ENCODE measurements at regions not wholly inside any gene's neighbourhood (a gene's known extent, or its start where the extent isn't known, plus 50 kb on each side); places are given as distances from the start of the nearest gene placed in this dataset.

DNA sequence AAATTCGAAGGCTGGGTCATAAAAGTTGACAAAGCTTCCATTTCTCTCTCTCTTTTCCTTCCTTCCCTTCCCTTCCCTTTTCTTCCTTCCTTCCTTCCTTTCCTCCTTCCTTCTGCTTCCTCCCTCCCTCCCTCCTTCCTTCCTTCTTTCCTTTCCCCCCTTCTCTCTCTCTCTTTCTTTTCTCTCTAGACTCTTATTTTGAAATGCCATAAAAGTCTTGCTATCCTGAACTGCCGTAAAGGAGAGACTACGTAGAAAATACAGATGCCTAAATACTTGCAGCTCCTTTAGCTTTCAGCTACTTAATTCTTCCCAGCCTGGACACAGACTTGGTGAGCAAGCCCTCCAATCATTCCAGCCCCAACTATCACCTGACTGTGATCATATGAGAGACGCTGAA is 1644.4 kb downstream of the FAM181B start:
- Histone ChIP-seq H3K27me3 (ENCODE audit: insufficient read depth, low read length) (no peaks in the 10 kb centered on the region), H3K9me3 (ENCODE audit: control insufficient read depth in 1 of 2, low read length in 2 of 2) (no peaks in the 10 kb centered on the region), H3K27ac (ENCODE audit: low read depth, low read length) (no peak overlapping the region), H3K4me3 (ENCODE audit: low read length in 2 of 2) (no peak overlapping the region), H3K36me3 (ENCODE audit: insufficient read depth, low read length) (no peaks in the 10 kb centered on the region), H3K4me1 (ENCODE audit: insufficient read depth, low read length) (no peaks in the 10 kb centered on the region)
- POLR2A ChIA-PET (ENCODE audit: partially characterized antibody), result no interaction called here
- CTCF ChIA-PET (ENCODE audit: partially characterized antibody), result no interaction called here
- Mint-ChIP-seq H3K27me3 (no peaks in the 10 kb centered on the region), H3K36me3 (no peaks in the 10 kb centered on the region), H3K4me3 (no peak overlapping the region), H3K27ac (no peak overlapping the region), H3K9me3 (peaks cover 2 to 18% (median 9%) of the 10 kb centered on the region in 8 donors), H3K4me1 (no peaks in the 10 kb centered on the region)
- intact Hi-C loops (cut with micrococcal nuclease), result no loop called here
- no peak for DNase-seq

DNA sequence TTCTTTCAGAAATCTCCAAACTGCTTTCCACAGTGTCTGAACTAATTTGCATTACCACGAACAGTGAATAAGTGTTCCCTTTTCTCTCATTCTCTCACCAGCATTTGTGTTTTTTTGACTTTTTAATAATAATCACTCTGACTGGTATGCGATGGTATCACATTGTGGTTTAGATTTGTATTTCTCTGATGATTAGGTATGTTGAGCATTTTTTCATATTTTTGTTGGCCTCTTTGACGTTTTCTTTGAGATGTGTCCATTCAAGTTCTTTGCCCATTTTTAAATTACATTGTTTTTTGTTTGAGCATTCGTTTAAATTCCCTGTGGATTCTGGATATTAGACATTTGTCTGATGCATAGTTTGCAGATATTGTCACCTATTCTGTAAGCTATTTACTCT is 1639.6 kb upstream of the TENM4 start:
- CTCF ChIA-PET (ENCODE audit: partially characterized antibody), result no interaction called here
- no peak overlapping the region for H3K4me3 ChIP-seq (ENCODE audit: low read length in 2 of 2)

DNA sequence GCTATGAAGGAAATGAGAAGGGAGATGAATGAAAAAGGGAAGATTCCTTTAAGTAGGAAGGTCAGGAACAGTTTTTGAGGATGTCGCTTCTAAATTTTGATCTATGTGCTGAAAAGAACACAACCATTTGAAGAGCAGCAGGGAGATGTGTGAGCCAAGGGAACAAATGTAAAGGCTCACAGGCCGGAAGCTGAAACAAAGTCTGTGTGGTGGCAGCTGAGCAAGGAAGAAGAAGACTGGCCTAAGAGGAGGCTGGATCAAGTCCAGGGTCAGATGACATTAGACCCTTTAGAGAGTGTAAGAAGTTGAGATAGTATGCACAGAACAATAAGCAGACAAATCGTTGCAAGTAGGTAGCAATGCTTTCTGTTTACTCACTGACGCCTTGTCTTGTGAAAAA is 1631.4 kb upstream of the TENM4 start:
- ChIA-PET CTCF (ENCODE audit: partially characterized antibody) (no interaction called here), POLR2A (ENCODE audit: partially characterized antibody) (no interaction called here)
- no peaks in the 10 kb centered on the region for H3K9me3 ChIP-seq (ENCODE audit: control insufficient read depth in 1 of 2, low read length in 2 of 2)
- no peaks in the 10 kb centered on the region for H3K27me3 ChIP-seq (ENCODE audit: insufficient read depth, low read length)
- H3K4me3 ChIP-seq (ENCODE audit: low read length in 2 of 2), result no peak overlapping the region
- peak overlapping the region in 1 of 7 donors; percentile 65 for H3K27ac Mint-ChIP-seq
- no peaks in the 10 kb centered on the region for H3K36me3 Mint-ChIP-seq
- intact Hi-C loops (cut with micrococcal nuclease), result no loop called here
- H3K27me3 Mint-ChIP-seq, result no peaks in the 10 kb centered on the region
- peaks cover 2 to 22% (median 17%) of the 10 kb centered on the region in 8 donors for H3K9me3 Mint-ChIP-seq
- H3K4me1 Mint-ChIP-seq, result no peaks in the 10 kb centered on the region
- no peak for DNase-seq
- H3K27ac ChIP-seq (ENCODE audit: low read depth, low read length), result no peak overlapping the region
- no peaks in the 10 kb centered on the region for H3K36me3 ChIP-seq (ENCODE audit: insufficient read depth, low read length)
- no peaks in the 10 kb centered on the region for H3K4me1 ChIP-seq (ENCODE audit: insufficient read depth, low read length)
- no peak overlapping the region for H3K4me3 Mint-ChIP-seq

More for the DNA sequence above, 1639.6 kb upstream of the TENM4 start:
- H3K27me3 Mint-ChIP-seq, result no peaks in the 10 kb centered on the region
- no peak for DNase-seq
- H3K27ac Mint-ChIP-seq, result no peak overlapping the region
- no peaks in the 10 kb centered on the region for H3K9me3 ChIP-seq (ENCODE audit: control insufficient read depth in 1 of 2, low read length in 2 of 2)
- H3K9me3 Mint-ChIP-seq, result peaks cover 0 to 37% (median 16%) of the 10 kb centered on the region in 8 donors
- intact Hi-C loops (cut with micrococcal nuclease), result no loop called here
- no peaks in the 10 kb centered on the region for H3K36me3 Mint-ChIP-seq
- H3K27me3 ChIP-seq (ENCODE audit: insufficient read depth, low read length), result no peaks in the 10 kb centered on the region
- H3K4me1 ChIP-seq (ENCODE audit: insufficient read depth, low read length), result no peaks in the 10 kb centered on the region
- POLR2A ChIA-PET (ENCODE audit: partially characterized antibody), result no interaction called here
- no peak overlapping the region for H3K27ac ChIP-seq (ENCODE audit: low read depth, low read length)
- H3K4me1 Mint-ChIP-seq, result no peaks in the 10 kb centered on the region
- H3K4me3 Mint-ChIP-seq, result no peak overlapping the region
- H3K36me3 ChIP-seq (ENCODE audit: insufficient read depth, low read length), result no peaks in the 10 kb centered on the region

DNA sequence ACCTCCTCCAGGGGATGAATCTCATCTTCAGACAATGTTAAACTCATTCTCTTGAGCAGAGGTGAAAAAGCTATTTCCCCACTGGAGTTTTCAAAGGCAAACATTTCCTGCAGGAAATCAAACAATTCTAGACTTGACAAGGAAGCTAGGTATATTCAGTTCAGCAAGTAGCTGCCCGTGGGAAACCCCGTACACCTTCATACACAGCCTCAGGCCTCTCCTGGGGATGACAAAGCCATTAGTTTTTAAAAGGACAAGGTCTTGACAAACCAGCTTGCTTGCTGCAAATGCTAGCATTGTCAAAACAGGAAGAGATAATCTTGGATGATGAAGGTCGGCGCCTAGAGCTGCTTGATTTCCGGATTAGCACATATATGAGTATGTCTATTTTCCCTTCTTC is 1630.8 kb upstream of the TENM4 start:
- Histone ChIP-seq H3K4me3 (ENCODE audit: low read length in 2 of 2) (no peak overlapping the region), H3K27me3 (ENCODE audit: insufficient read depth, low read length) (no peaks in the 10 kb centered on the region), H3K4me1 (ENCODE audit: insufficient read depth, low read length) (no peaks in the 10 kb centered on the region), H3K36me3 (ENCODE audit: insufficient read depth, low read length) (no peaks in the 10 kb centered on the region), H3K27ac (ENCODE audit: low read depth, low read length) (no peak overlapping the region), H3K9me3 (ENCODE audit: control insufficient read depth in 1 of 2, low read length in 2 of 2) (no peaks in the 10 kb centered on the region)
- ChIA-PET CTCF (ENCODE audit: partially characterized antibody) (no interaction called here), POLR2A (ENCODE audit: partially characterized antibody) (no interaction called here)
- H3K36me3 Mint-ChIP-seq, result no peaks in the 10 kb centered on the region
- no peaks in the 10 kb centered on the region for H3K27me3 Mint-ChIP-seq
- peaks cover 2 to 22% (median 16%) of the 10 kb centered on the region in 8 donors for H3K9me3 Mint-ChIP-seq
- H3K4me1 Mint-ChIP-seq, result no peaks in the 10 kb centered on the region
- intact Hi-C loops (cut with micrococcal nuclease), result no loop called here
- DNase-seq, result no peak
- no peak overlapping the region for H3K27ac Mint-ChIP-seq
- H3K4me3 Mint-ChIP-seq, result no peak overlapping the region

DNA sequence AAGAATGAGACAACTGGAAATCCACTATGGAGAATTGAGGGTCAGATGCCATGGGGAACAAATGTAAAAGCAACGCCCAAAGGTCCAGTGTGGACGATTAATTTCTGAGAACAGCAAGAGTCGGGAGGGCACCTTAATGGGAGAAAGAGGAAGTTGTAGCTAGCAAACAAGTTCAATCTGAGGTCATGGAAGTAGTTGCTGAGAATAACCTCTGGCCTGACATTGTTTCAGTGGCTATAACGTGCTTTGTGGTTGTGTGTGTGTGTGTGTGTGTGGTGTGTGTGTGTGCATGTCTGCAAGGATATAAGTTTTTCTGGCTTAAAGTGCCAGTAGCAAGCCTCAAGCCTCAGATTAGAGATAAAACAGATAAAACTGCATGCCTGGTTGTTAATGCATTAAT is 1630.1 kb upstream of the TENM4 start:
- Mint-ChIP-seq H3K9me3 (peaks cover 2 to 20% (median 13%) of the 10 kb centered on the region in 8 donors), H3K27ac (no peak overlapping the region), H3K36me3 (no peaks in the 10 kb centered on the region), H3K4me1 (no peaks in the 10 kb centered on the region), H3K4me3 (no peak overlapping the region), H3K27me3 (no peaks in the 10 kb centered on the region)
- POLR2A ChIA-PET (ENCODE audit: partially characterized antibody), result no interaction called here
- Histone ChIP-seq H3K4me1 (ENCODE audit: insufficient read depth, low read length) (no peaks in the 10 kb centered on the region), H3K36me3 (ENCODE audit: insufficient read depth, low read length) (no peaks in the 10 kb centered on the region), H3K9me3 (ENCODE audit: control insufficient read depth in 1 of 2, low read length in 2 of 2) (no peaks in the 10 kb centered on the region), H3K4me3 (ENCODE audit: low read length in 2 of 2) (no peak overlapping the region), H3K27me3 (ENCODE audit: insufficient read depth, low read length) (no peaks in the 10 kb centered on the region), H3K27ac (ENCODE audit: low read depth, low read length) (no peak overlapping the region)
- DNase-seq, result no peak
- intact Hi-C loops (cut with micrococcal nuclease), result no loop called here
- CTCF ChIA-PET (ENCODE audit: partially characterized antibody), result no interaction called here

DNA sequence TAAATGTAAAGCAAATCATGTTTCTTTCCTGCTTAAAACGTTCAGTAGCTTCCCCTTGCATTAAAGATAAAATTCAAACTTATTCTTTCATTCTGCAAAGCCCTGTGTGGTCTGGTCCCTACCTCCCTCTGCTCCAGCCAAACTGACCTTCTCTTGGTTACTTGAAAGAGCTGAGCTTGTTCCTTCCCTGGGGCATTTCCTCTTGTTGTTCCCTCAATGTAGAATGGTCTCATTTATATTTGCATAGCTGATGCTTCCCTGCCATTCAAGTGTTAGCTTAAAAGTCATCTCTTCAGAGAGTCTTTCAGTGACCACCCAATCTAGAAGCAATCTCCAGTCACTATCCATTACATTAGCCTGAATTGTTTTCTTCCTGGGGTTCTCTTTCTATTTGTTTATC is 1618.5 kb upstream of the TENM4 start:
- intact Hi-C loops (cut with micrococcal nuclease), result no loop called here
- no peak overlapping the region for H3K27ac Mint-ChIP-seq
- H3K4me1 Mint-ChIP-seq, result no peaks in the 10 kb centered on the region
- DNase-seq, result no peak
- Histone ChIP-seq H3K36me3 (ENCODE audit: insufficient read depth, low read length) (no peaks in the 10 kb centered on the region), H3K4me1 (ENCODE audit: insufficient read depth, low read length) (no peaks in the 10 kb centered on the region), H3K27me3 (ENCODE audit: insufficient read depth, low read length) (no peaks in the 10 kb centered on the region), H3K4me3 (ENCODE audit: low read length in 2 of 2) (no peak overlapping the region), H3K27ac (ENCODE audit: low read depth, low read length) (no peak overlapping the region), H3K9me3 (ENCODE audit: control insufficient read depth in 1 of 2, low read length in 2 of 2) (peaks cover 0 to 3% of the 10 kb centered on the region in 2 donors)
- H3K4me3 Mint-ChIP-seq, result no peak overlapping the region
- CTCF ChIA-PET (ENCODE audit: partially characterized antibody), result no interaction called here
- POLR2A ChIA-PET (ENCODE audit: partially characterized antibody), result no interaction called here
- no peaks in the 10 kb centered on the region for H3K27me3 Mint-ChIP-seq
- H3K9me3 Mint-ChIP-seq, result peaks cover 3 to 24% (median 11%) of the 10 kb centered on the region in 8 donors
- H3K36me3 Mint-ChIP-seq, result no peaks in the 10 kb centered on the region

DNA sequence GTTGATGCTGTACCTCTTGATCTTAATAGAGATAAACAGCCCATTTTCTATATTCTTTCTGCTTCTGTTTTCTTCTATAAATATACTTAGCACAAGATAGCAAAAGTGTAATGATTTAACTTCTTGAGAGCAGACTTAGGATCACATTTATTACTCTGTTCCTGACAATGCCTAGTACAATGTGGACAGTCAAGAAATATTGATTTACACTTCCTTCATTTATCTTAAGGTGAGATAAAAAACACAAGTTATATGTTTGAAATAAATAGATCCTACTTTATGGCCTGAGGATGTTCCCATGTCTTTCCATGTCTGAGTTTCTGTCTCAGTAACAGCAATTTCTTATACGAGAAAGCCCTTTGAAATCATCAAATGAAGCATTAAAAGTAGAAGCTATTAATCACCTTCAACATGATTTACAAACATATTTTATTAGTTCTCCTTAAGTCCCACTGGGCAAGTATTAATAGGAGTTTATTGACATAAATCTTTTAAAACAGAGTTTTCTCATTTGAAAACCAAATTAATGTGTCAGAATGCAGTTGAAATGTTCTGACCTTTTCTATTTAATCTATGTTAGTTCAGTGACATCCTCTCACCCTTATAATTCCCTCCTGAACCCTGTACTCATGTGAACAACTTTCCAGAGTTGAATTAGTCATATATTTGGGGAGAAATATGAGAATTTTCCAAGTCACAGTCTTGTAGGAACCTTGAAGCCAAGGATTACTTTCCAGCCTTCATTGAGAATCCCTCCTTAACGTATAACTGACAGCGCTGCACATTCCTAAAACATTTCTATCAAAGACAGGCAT is 1611.7 kb upstream of the TENM4 start:
- no peaks in the 10 kb centered on the region for H3K27me3 Mint-ChIP-seq

More for the DNA sequence above, 1611.7 kb upstream of the TENM4 start:
- Mint-ChIP-seq H3K4me1 (no peaks in the 10 kb centered on the region), H3K4me3 (no peak overlapping the region), H3K9me3 (peaks cover 0 to 11% (median 4%) of the 10 kb centered on the region in 8 donors), H3K36me3 (no peaks in the 10 kb centered on the region), H3K27ac (no peak overlapping the region)
- Histone ChIP-seq H3K9me3 (ENCODE audit: control insufficient read depth in 1 of 2, low read length in 2 of 2) (no peaks in the 10 kb centered on the region), H3K4me3 (ENCODE audit: low read length in 2 of 2) (no peak overlapping the region), H3K27ac (ENCODE audit: low read depth, low read length) (no peak overlapping the region), H3K27me3 (ENCODE audit: insufficient read depth, low read length) (no peaks in the 10 kb centered on the region), H3K36me3 (ENCODE audit: insufficient read depth, low read length) (no peaks in the 10 kb centered on the region), H3K4me1 (ENCODE audit: insufficient read depth, low read length) (no peaks in the 10 kb centered on the region)
- ChIA-PET CTCF (ENCODE audit: partially characterized antibody) (no interaction called here), POLR2A (ENCODE audit: partially characterized antibody) (no interaction called here)
- intact Hi-C loops (cut with micrococcal nuclease), result no loop called here
- DNase-seq, result no peak

All from CD4-positive, alpha-beta memory T cell (primary cell).